Large intestine (tissue), 3 donors: ENCODE measurements at regions not wholly inside any gene's neighbourhood (a gene's known extent, or its start where the extent isn't known, plus 50 kb on each side); places are given as distances from the start of the nearest gene placed in this dataset.

Experiments
- DNase-seq, 2 donors: peaks; one replicate each; pipeline versions ENCODE4 v3.0.0 to v3.0.0-alpha.2; 2013
- H3K27ac ChIP-seq: one replicate; pipeline ENCODE4 v1.5.1; 2013; ENCODE audit warnings: low read length
- H3K27me3 ChIP-seq: 2 replicates; pipeline ENCODE4 v1.6.1; 2013; ENCODE audit warnings: low read length; ENCODE audit not compliant: control insufficient read depth, insufficient read depth
- H3K36me3 ChIP-seq: 2 replicates; pipeline ENCODE4 v1.6.1; 2013; ENCODE audit warnings: low read length; ENCODE audit not compliant: control insufficient read depth, insufficient read depth
- H3K4me1 ChIP-seq: one replicate; pipeline ENCODE4 v1.6.1; 2013; ENCODE audit warnings: low read length; ENCODE audit not compliant: control insufficient read depth, insufficient read depth
- H3K4me3 ChIP-seq: one replicate; pipeline ENCODE4 v1.5.1; 2013; ENCODE audit warnings: low read length
- H3K9me3 ChIP-seq: one replicate; pipeline ENCODE4 v1.6.1; 2013; ENCODE audit warnings: mild to moderate bottlenecking, low read depth, low read length, moderate library complexity; ENCODE audit not compliant: control insufficient read depth
- WGBS: methylation state at CpG from one replicate; pipeline ENCODE4 v1.1.5; 2013; ENCODE audit warnings: low lambda C conversion rate; ENCODE audit not compliant: insufficient coverage; 5-methylcytosine and 5-hydroxymethylcytosine counted together

- no CpG with 5 or more reads among the region's 2 CpGs for WGBS
- Histone ChIP-seq H3K27ac (no peak overlapping the region), H3K4me1 (no peaks in the 10 kb centered on the region), H3K27me3 (no peaks in the 10 kb centered on the region), H3K9me3 (no peaks in the 10 kb centered on the region), H3K36me3 (no peaks in the 10 kb centered on the region), H3K4me3 (no peak overlapping the region)
- no peak for DNase-seq
These were observed 463.7 kb downstream of the DNAH5 start for GRCh38 chr5:13480834-13481233.

GRCh38 chr5:13478831-13479465 lies 465.5 kb downstream of the DNAH5 start:
- Histone ChIP-seq H3K9me3 (no peaks in the 10 kb centered on the region), H3K27me3 (no peaks in the 10 kb centered on the region), H3K4me3 (no peak overlapping the region), H3K27ac (no peak overlapping the region), H3K36me3 (no peaks in the 10 kb centered on the region), H3K4me1 (no peaks in the 10 kb centered on the region)
- WGBS, result no CpG with 5 or more reads among the region's 9 CpGs
- DNase-seq, result peak; percentile 15 to 29

- H3K4me3 ChIP-seq, result no peak overlapping the region
- H3K36me3 ChIP-seq, result no peaks in the 10 kb centered on the region
- no peak for DNase-seq
- H3K27me3 ChIP-seq, result no peaks in the 10 kb centered on the region
- H3K27ac ChIP-seq, result no peak overlapping the region
- H3K9me3 ChIP-seq, result no peaks in the 10 kb centered on the region
- no peaks in the 10 kb centered on the region for H3K4me1 ChIP-seq
- WGBS, result 100% methylated on average over 1 of the region's 7 CpGs
These were observed 467.3 kb downstream of the DNAH5 start for GRCh38 chr5:13477118-13477737.

GRCh38 chr5:13472842-13473241 lies 471.6 kb downstream of the DNAH5 start:
- no CpG with 5 or more reads among the region's 5 CpGs for WGBS
- no peaks in the 10 kb centered on the region for H3K27me3 ChIP-seq
- no peak overlapping the region for H3K4me3 ChIP-seq
- DNase-seq, result no peak
- H3K9me3 ChIP-seq, result no peaks in the 10 kb centered on the region
- no peaks in the 10 kb centered on the region for H3K4me1 ChIP-seq
- no peaks in the 10 kb centered on the region for H3K36me3 ChIP-seq
- H3K27ac ChIP-seq, result no peak overlapping the region

- no peaks in the 10 kb centered on the region for H3K27me3 ChIP-seq
- no peaks in the 10 kb centered on the region for H3K4me1 ChIP-seq
- no peak for DNase-seq
- H3K36me3 ChIP-seq, result no peaks in the 10 kb centered on the region
- peaks cover 3% of the 10 kb centered on the region for H3K9me3 ChIP-seq
- no peak overlapping the region for H3K4me3 ChIP-seq
- H3K27ac ChIP-seq, result no peak overlapping the region
- 100% methylated on average over 1 of the region's 1 CpG for WGBS
These were observed 473.5 kb downstream of the DNAH5 start for GRCh38 chr5:13470975-13471374.

GRCh38 chr5:13470263-13470662 lies 474.2 kb downstream of the DNAH5 start:
- H3K4me1 ChIP-seq, result no peaks in the 10 kb centered on the region
- no peaks in the 10 kb centered on the region for H3K36me3 ChIP-seq
- H3K27ac ChIP-seq, result no peak overlapping the region
- no peak overlapping the region for H3K4me3 ChIP-seq
- no peak for DNase-seq
- no peaks in the 10 kb centered on the region for H3K27me3 ChIP-seq
- peaks cover 3% of the 10 kb centered on the region for H3K9me3 ChIP-seq

- Histone ChIP-seq H3K36me3 (no peaks in the 10 kb centered on the region), H3K27ac (no peak overlapping the region), H3K9me3 (peaks cover 3% of the 10 kb centered on the region), H3K27me3 (no peaks in the 10 kb centered on the region), H3K4me1 (no peaks in the 10 kb centered on the region), H3K4me3 (no peak overlapping the region)
- no peak for DNase-seq
- 86% methylated on average over 1 of the region's 2 CpGs for WGBS
These were observed 479.8 kb downstream of the DNAH5 start for GRCh38 chr5:13464532-13465193.

GRCh38 chr5:13460587-13460986 lies 483.9 kb downstream of the DNAH5 start:
- Histone ChIP-seq H3K27ac (no peak overlapping the region), H3K36me3 (no peaks in the 10 kb centered on the region), H3K9me3 (no peaks in the 10 kb centered on the region), H3K4me3 (no peak overlapping the region), H3K27me3 (no peaks in the 10 kb centered on the region), H3K4me1 (no peaks in the 10 kb centered on the region)
- WGBS, result no CpG with 5 or more reads among the region's 2 CpGs
- no peak for DNase-seq

GRCh38 chr5:13454050-13454449 lies 490.4 kb downstream of the DNAH5 start:
- Histone ChIP-seq H3K27me3 (no peaks in the 10 kb centered on the region), H3K9me3 (no peaks in the 10 kb centered on the region), H3K4me3 (no peak overlapping the region), H3K36me3 (no peaks in the 10 kb centered on the region), H3K4me1 (no peaks in the 10 kb centered on the region), H3K27ac (no peak overlapping the region)
- WGBS, result no CpG with 5 or more reads among the region's 6 CpGs
- no peak for DNase-seq

GRCh38 chr5:13448843-13449242 lies 495.6 kb downstream of the DNAH5 start:
- no peaks in the 10 kb centered on the region for H3K27me3 ChIP-seq
- 80% methylated on average over 1 of the region's 1 CpG for WGBS
- no peaks in the 10 kb centered on the region for H3K36me3 ChIP-seq
- no peak overlapping the region for H3K27ac ChIP-seq
- H3K4me3 ChIP-seq, result no peak overlapping the region
- no peaks in the 10 kb centered on the region for H3K9me3 ChIP-seq
- DNase-seq, result no peak
- H3K4me1 ChIP-seq, result no peaks in the 10 kb centered on the region

GRCh38 chr5:13439430-13439829 lies 505.1 kb downstream of the DNAH5 start:
- H3K36me3 ChIP-seq, result no peaks in the 10 kb centered on the region
- no peaks in the 10 kb centered on the region for H3K9me3 ChIP-seq
- no peaks in the 10 kb centered on the region for H3K4me1 ChIP-seq
- H3K27ac ChIP-seq, result no peak overlapping the region
- DNase-seq, result no peak
- H3K4me3 ChIP-seq, result no peak overlapping the region
- no peaks in the 10 kb centered on the region for H3K27me3 ChIP-seq
- no CpG with 5 or more reads among the region's 2 CpGs for WGBS
